Hypothalamus (tissue), 51 donors: ENCODE measurements at regions not wholly inside any gene's neighbourhood (a gene's known extent, or its start where the extent isn't known, plus 50 kb on each side); places are given as distances from the start of the nearest gene placed in this dataset.
"Not testable (repeated sequence)": the region's sequence is repeated elsewhere in the genome, so short reads cannot be mapped to it uniquely, and the experiment has no call there.

Experiments
- DNase-seq, 51 donors: peaks; one replicate each; lab custom pipeline; 2025; lab: John Stamatoyannopoulos, UW

GRCh38 chr10:114872519-114873087 lies 51.0 kb downstream of the FHIP2A start:
- no peak for DNase-seq

- DNase-seq = peak in 14 of 51 donors; percentile 3 to 54 (median 18)
These were observed 53.3 kb downstream of the FHIP2A start for GRCh38 chr10:114874827-114875411.

GRCh38 chr10:114875590-114876081 lies 54.1 kb downstream of the FHIP2A start:
- DNase-seq = not testable (repeated sequence)

- DNase-seq = no peak
These were observed 54.6 kb downstream of the FHIP2A start for GRCh38 chr10:114876169-114876568.

- DNase-seq = peak in 30 of 51 donors; percentile 5 to 61 (median 28)
These were observed 55.2 kb downstream of the FHIP2A start for GRCh38 chr10:114876602-114877300.

- no peak for DNase-seq
These were observed 55.7 kb downstream of the FHIP2A start for GRCh38 chr10:114877301-114877644.

GRCh38 chr10:114879093-114879492 lies 57.5 kb downstream of the FHIP2A start:
- no peak for DNase-seq

GRCh38 chr10:114879541-114880158 lies 58.1 kb downstream of the FHIP2A start:
- peak in 10 of 51 donors; percentile 2 to 37 (median 16) for DNase-seq

- no peak for DNase-seq
These were observed 56.6 kb upstream of the TRUB1 start for GRCh38 chr10:114881417-114881816.

GRCh38 chr10:114881901-114882300 lies 56.1 kb upstream of the TRUB1 start:
- DNase-seq = no peak

GRCh38 chr10:114885443-114885842 lies 52.6 kb upstream of the TRUB1 start:
- DNase-seq = no peak
